ENCODE measurements at regions not wholly inside any gene's neighbourhood (a gene's known extent, or its start where the extent isn't known, plus 50 kb on each side); places are given as distances from the start of the nearest gene placed in this dataset.
A peak's percentile ranks its signal among the peaks of the same experiment; 100 is the strongest.

DNA sequence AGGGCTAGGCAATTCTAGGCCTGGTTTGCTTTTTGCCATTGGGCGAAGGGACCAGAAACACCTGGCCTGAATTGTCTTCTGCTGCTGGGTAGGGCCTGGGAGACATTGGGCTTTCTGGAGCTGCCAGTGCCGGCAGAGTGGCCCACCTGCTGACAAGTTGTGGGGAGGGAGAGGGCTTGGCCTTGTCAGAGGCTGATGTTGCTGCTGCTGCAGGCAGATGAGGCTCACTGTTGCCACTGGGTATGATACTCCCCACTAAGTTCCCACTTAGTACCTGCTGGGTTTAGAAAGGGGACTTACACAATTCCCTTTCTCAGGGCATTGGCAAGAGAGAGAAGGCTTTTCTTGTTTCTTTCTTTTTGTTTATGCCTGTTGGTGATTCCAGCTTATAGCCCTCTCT lies 289.6 kb upstream of the NPVF start:
- Histone ChIP-seq H3K36me3 (replicated peaks in 1 of 2) (no peaks in the 10 kb centered on the region), H3K4me3 (no peak overlapping the region), H3K4me1 (replicated peaks in 1 of 2) (no peaks in the 10 kb centered on the region), H3K27me3 (no peaks in the 10 kb centered on the region), H3K27ac (no peak overlapping the region), H3K9me3 (replicated peaks in 1 of 3) (no peaks in the 10 kb centered on the region)
- DNase-seq: no peak
- TF ChIP-seq POLR2A (IDR thresholded peaks at IDR 0.05): no peak
- TF ChIP-seq, protein P1, sequence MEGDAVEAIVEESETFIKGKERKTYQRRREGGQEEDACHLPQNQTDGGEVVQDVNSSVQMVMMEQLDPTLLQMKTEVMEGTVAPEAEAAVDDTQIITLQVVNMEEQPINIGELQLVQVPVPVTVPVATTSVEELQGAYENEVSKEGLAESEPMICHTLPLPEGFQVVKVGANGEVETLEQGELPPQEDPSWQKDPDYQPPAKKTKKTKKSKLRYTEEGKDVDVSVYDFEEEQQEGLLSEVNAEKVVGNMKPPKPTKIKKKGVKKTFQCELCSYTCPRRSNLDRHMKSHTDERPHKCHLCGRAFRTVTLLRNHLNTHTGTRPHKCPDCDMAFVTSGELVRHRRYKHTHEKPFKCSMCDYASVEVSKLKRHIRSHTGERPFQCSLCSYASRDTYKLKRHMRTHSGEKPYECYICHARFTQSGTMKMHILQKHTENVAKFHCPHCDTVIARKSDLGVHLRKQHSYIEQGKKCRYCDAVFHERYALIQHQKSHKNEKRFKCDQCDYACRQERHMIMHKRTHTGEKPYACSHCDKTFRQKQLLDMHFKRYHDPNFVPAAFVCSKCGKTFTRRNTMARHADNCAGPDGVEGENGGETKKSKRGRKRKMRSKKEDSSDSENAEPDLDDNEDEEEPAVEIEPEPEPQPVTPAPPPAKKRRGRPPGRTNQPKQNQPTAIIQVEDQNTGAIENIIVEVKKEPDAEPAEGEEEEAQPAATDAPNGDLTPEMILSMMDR (IDR thresholded peaks at IDR 0.05): no peak
- intact Hi-C loops (cut with DNase I): no loop called here
- 96 to 100% (median 98%) methylated on average over 2 of the region's 2 CpGs; no CpG with 5 or more reads in 1 of the 4 donors for WGBS, 4 donors

DNA sequence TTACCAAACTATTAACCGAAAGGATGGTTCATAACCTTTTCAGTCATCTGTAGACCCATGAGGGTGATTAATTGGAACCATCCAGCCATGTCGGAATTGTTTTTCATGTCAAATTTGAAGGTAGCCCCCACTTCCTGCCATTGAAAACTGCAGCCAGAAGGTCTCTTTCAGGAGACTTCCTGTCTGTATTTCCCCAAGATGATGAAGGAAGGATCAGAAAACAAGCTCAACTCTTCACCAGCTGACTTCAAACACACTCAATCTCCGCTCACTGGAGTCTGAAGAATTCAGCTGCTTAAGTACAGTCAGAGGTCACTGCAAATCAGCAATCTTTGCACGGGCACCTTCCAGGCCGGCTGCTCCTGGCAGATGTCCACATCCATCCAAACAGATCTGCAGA lies 291.7 kb upstream of the NPVF start:
- no peak overlapping the region for H3K27ac ChIP-seq
- DNase-seq: peak in 1 of 7 donors; percentile 53
- H3K4me1 ChIP-seq (replicated peaks in 1 of 2): no peaks in the 10 kb centered on the region
- WGBS, 4 donors: 57 to 67% (median 66%) methylated on average over 5 of the region's 5 CpGs
- TF ChIP-seq POLR2A (IDR thresholded peaks at IDR 0.05): no peak
- TF ChIP-seq, protein P1 (IDR thresholded peaks at IDR 0.05): no peak
- no peak overlapping the region for H3K4me3 ChIP-seq
- intact Hi-C loops (cut with DNase I): no loop called here
- H3K27me3 ChIP-seq: no peaks in the 10 kb centered on the region
- no peaks in the 10 kb centered on the region for H3K9me3 ChIP-seq (replicated peaks in 1 of 3)
- no peaks in the 10 kb centered on the region for H3K36me3 ChIP-seq (replicated peaks in 1 of 2)

DNA sequence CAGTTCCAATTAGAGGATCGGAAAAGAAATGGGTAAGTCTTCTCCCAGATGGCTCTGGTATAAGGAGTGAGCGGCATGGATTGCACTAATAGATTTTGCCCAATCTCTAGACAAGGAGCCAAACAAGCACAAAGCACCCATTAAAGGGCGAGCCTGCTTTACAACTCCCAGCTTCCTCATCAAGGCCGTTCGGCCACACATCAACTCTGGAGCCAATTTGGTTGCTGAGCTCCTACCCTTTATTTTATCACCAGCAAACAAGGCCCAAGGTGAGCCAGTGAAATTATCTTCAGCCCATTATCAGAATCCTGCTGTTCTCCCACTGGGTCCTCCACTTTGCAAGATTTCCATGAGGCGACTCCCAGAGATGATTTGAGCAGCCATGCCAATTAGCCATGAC lies 292.2 kb upstream of the NPVF start:
- 94 to 100% (median 95%) methylated on average over 2 to 6 of the region's 6 CpGs for WGBS, 4 donors
- TF ChIP-seq, protein P1 (IDR thresholded peaks at IDR 0.05): no peak
- no peak for TF ChIP-seq POLR2A (IDR thresholded peaks at IDR 0.05)
- no peaks in the 10 kb centered on the region for H3K36me3 ChIP-seq (replicated peaks in 1 of 2)
- DNase-seq: no peak
- no peaks in the 10 kb centered on the region for H3K4me1 ChIP-seq (replicated peaks in 1 of 2)
- intact Hi-C loops (cut with DNase I): no loop called here
- no peak overlapping the region for H3K4me3 ChIP-seq
- H3K27me3 ChIP-seq: no peaks in the 10 kb centered on the region
- no peak overlapping the region for H3K27ac ChIP-seq
- H3K9me3 ChIP-seq (replicated peaks in 1 of 3): no peaks in the 10 kb centered on the region

DNA sequence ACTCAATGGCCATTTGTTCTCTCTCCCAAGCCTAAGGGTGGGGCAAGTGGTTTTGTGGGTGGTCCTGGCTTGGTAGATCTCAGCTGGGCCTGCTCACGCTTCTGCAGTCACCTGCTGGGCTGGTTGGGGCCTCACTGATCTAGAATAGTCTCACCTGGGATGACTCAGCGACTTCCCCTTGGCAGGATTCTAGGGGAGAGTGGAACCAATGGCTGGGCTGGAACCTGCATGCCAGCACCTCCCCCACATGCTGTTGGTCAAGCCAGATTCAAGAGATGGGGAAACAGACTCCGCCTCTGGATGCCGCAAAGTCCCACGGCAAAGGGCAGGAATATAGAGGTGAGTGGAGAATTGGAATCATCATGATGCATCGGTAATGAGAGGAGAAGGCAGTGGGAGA lies 292.9 kb upstream of the NPVF start:
- H3K4me1 ChIP-seq (replicated peaks in 1 of 2): no peaks in the 10 kb centered on the region
- no peak overlapping the region for H3K27ac ChIP-seq
- no peaks in the 10 kb centered on the region for H3K9me3 ChIP-seq (replicated peaks in 1 of 3)
- H3K4me3 ChIP-seq: no peak overlapping the region
- TF ChIP-seq, protein P1 (IDR thresholded peaks at IDR 0.05): no peak
- no peak for TF ChIP-seq POLR2A (IDR thresholded peaks at IDR 0.05)
- DNase-seq: no peak
- intact Hi-C loops (cut with DNase I): no loop called here
- no peaks in the 10 kb centered on the region for H3K27me3 ChIP-seq
- 93 to 98% (median 96%) methylated on average over 6 of the region's 6 CpGs for WGBS, 4 donors
- H3K36me3 ChIP-seq (replicated peaks in 1 of 2): no peaks in the 10 kb centered on the region

Measured in adrenal gland (tissue), 9 donors.